Middle frontal gyrus (tissue), 1 donor: ENCODE measurements at regions not wholly inside any gene's neighbourhood (a gene's known extent, or its start where the extent isn't known, plus 50 kb on each side); places are given as distances from the start of the nearest gene placed in this dataset.

ENCODE experiments used
- DNase-seq: peaks from one replicate; pipeline ENCODE4 v3.0.0-alpha.2; 2015; ENCODE audit warnings: low spot score; ENCODE audit errors: extremely low spot score

- no peak for DNase-seq
These were observed 343.7 kb upstream of the SOX14 start for GRCh38 chr3:137420198-137420995.

GRCh38 chr3:137438561-137438960 lies 325.6 kb upstream of the SOX14 start:
- DNase-seq, result no peak

GRCh38 chr3:137460944-137461343 lies 303.2 kb upstream of the SOX14 start:
- DNase-seq, result no peak

DNA sequence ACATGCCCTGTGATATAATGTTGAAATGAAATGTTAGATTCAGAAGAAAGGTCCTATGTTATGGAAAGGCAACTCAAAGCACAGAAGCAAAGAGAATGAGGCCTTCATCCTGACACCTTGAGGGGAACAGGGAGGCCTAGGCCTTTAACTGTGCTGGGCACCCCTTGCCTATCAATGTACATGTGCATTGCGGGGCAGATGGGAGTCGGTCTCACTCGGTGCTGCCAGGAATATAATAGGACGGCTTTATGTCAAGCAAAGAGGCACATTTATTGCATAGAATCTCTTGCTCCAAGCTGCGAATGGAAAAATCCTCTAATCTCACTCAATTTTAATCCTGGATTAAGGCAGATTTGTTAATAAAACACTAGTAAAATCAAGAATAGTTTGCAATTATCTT lies 301.0 kb upstream of the SOX14 start:
- no peak for DNase-seq

DNA sequence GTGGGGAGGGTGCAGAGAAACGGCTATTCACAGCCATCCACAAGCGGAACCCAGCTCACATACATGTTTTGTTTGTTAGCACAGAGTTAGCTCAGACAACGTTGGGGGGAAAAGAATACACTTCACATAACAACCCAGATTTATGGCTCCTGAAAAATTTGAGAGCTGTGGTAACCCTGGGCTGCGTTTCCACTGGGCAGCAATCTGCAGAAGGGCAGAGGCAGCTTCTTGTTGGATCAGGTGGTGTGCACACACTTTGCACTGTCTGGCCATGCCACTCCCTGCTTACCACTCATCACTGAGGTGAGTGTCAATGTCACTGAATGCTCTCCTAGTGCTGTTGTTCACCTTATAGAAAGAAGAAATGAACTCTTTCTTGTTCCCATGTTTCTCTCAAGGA lies 299.8 kb upstream of the SOX14 start:
- DNase-seq, result no peak

- no peak for DNase-seq
These were observed 295.7 kb upstream of the SOX14 start for GRCh38 chr3:137468446-137468845.

- no peak for DNase-seq
These were observed 294.9 kb upstream of the SOX14 start for GRCh38 chr3:137469263-137469662.

DNA sequence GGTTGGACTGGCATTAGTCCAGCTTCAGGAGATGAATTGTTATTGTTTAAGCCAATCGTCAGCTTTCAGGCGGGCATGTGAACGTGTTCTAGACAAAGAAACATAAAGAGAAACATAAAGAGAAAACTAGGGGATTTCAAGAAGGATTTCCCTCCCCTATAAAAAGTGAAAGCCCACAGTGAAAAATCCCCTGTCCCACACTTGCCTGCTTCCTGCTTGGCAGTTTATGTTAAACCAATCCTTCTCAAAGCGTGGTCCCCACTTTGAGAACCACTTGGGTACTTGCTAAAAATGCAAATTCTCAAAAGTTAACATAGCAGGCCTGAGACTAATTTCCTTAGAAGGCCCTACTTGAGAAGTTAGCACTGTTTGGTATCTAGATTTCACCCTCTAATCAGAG lies 293.0 kb upstream of the SOX14 start:
- no peak for DNase-seq

GRCh38 chr3:137471558-137472204 lies 292.4 kb upstream of the SOX14 start:
- DNase-seq, result no peak

DNA sequence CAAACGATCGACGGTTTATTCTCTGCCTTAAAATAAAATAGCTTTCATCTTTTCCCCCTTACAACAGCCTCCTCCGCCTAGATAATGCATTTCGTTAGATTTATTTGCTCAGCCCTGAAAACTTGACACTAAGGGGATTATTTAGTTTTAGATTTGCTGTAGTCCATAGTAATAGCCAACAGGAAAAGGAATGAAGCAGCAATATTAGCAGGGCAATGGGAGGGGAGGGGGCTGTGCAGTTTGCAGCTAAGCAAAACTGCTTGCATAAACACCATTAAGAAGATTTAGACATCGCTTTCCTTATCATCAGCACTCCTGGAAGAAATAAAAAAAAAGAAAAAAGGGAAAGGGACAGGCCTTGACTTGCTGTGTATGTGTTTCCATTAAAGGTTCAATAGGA lies 286.5 kb upstream of the SOX14 start:
- no peak for DNase-seq

GRCh38 chr3:137509354-137510045 lies 254.6 kb upstream of the SOX14 start:
- no peak for DNase-seq

- no peak for DNase-seq
These were observed 252.5 kb upstream of the SOX14 start for GRCh38 chr3:137511655-137512054.

DNA sequence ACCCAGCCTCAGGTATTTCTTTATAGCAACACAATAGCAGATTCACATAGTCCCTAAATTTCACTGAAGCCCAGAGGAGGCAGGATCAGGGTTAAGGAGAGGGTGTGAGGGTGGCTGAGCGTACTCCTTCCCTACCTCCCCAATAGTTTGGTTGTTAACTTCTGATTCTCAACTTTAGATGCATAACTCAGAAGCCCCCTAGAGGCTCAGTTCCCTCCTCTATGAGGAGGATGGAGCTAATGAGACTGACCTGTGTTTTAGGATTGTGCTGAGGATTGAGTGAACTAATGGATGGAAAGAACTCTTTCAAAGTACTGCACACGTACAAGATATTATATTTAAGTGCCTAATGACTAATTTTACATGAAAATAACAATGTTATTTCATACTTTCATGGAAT lies 249.3 kb upstream of the SOX14 start:
- no peak for DNase-seq

- DNase-seq, result no peak
These were observed 244.5 kb upstream of the SOX14 start for GRCh38 chr3:137519602-137520001.

GRCh38 chr3:137524751-137525150 lies 239.4 kb upstream of the SOX14 start:
- DNase-seq, result no peak

- no peak for DNase-seq
These were observed 238.6 kb upstream of the SOX14 start for GRCh38 chr3:137525471-137525870.

- DNase-seq, result no peak
These were observed 222.1 kb upstream of the SOX14 start for GRCh38 chr3:137542049-137542448.

DNA sequence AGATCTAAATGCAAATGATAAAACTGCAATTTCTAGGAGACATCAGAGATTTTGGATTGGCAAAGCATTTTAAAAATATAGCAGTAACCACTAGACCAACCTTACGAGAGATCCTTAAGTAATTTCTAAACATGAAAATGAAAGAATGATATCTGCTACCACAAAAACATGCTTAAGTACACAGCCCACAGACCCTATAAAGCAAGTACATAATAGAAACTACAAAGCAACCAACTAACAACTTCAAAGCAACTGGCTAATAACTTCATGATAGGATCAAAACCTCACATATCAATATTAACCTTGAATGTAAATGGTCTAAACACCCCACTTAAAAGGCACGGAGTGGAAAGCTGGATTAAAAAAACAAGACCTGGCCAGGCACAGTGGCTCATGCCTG lies 209.9 kb upstream of the SOX14 start:
- DNase-seq, result no peak

GRCh38 chr3:137568880-137569279 lies 195.2 kb upstream of the SOX14 start:
- no peak for DNase-seq

GRCh38 chr3:137572931-137573330 lies 191.2 kb upstream of the SOX14 start:
- DNase-seq, result no peak

DNA sequence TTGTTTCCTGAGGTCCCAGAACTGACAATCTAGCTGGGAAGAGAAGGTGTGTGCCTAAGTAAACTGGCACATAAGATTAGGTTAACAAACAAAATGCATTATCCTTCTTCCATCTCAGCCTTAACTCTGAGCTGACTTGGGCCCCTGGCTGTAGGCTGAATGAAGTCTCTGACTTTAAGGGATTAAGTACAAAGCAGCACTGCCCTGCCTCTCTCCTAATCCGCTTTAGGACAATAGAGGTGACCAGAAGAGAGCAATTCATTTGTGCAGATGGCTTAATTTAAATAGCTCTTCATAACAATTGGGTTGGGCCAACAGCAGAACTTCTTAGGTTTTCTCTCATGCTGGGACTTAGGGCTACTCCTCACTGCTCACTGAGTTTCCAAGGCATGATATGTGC lies 181.6 kb upstream of the SOX14 start:
- no peak for DNase-seq

GRCh38 chr3:137583256-137583655 lies 180.9 kb upstream of the SOX14 start:
- no peak for DNase-seq

DNA sequence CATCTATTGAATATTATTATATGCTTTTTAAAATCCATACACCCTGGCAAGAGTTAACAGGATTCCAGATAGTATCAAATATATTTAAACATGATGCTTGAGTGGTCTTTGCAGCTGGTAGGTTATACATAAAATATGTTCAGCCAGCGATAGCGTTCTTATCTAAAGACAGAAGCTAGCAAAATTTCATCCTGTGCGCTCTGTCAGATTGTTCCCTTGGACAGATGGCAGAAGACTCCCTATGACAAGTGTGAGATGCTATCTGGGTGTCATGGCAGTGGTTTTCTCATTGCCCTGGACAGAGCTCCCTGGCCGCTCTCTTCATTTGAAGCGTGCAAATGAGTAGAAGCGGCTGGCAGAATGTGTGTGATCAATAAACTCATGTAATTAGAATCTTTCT lies 175.2 kb upstream of the SOX14 start:
- no peak for DNase-seq
